ENCODE measurements at regions not wholly inside any gene's neighbourhood (a gene's known extent, or its start where the extent isn't known, plus 50 kb on each side); places are given as distances from the start of the nearest gene placed in this dataset.
"Not testable (repeated sequence)": the region's sequence is repeated elsewhere in the genome, so short reads cannot be mapped to it uniquely, and the experiment has no call there.

- TF ChIP-seq ELF4 (IDR thresholded peaks at IDR 0.05); SUZ12 (IDR thresholded peaks at IDR 0.05); BHLHE40 (IDR thresholded peaks at IDR 0.05; ENCODE audit: borderline replicate concordance); FOXM1 (IDR thresholded peaks at IDR 0.05; ENCODE audit: borderline replicate concordance); FOXA1 (IDR thresholded peaks at IDR 0.05); FOXK2 (IDR thresholded peaks at IDR 0.05); ZNF384 (IDR thresholded peaks at IDR 0.05); SP1 (IDR thresholded peaks at IDR 0.05); NFRKB (IDR thresholded peaks at IDR 0.05): not testable (repeated sequence)
Observed at GRCh38 chr7:37552439-37552838, 103.8 kb upstream of the ELMO1 start.

All from HEK293T (cell line).